Colonic mucosa (tissue), 4 donors: ENCODE measurements at regions not wholly inside any gene's neighbourhood (a gene's known extent, or its start where the extent isn't known, plus 50 kb on each side); places are given as distances from the start of the nearest gene placed in this dataset.

Experiments used
- DNase-seq: peaks from one replicate; pipeline ENCODE4 v3.0.0-alpha.2; 2020
- H3K27ac ChIP-seq: fragments of 200-600 bp; one replicate; pipeline ENCODE4 v1.8.0; 2021
- H3K27me3 ChIP-seq: fragments of 200-600 bp; one replicate; pipeline ENCODE4 v1.8.0; 2021
- H3K36me3 ChIP-seq: fragments of 200-600 bp; one replicate; pipeline ENCODE4 v1.8.0; 2021
- H3K4me1 ChIP-seq: fragments of 200-600 bp; one replicate; pipeline ENCODE4 v1.8.0; 2021; ENCODE audit warnings: mild to moderate bottlenecking
- H3K4me3 ChIP-seq: fragments of 200-600 bp; one replicate; pipeline ENCODE4 v1.8.0; 2021
- H3K9ac ChIP-seq, 2 donors: one replicate each; pipeline ENCODE4 v1.7.0; 2013; ENCODE audit warnings: control low read depth in 2 of 2, low read depth in 2 of 2, low read length in 2 of 2
- H3K9me3 ChIP-seq: fragments of 200-600 bp; one replicate; pipeline ENCODE4 v1.8.0; 2021
- CTCF ChIP-seq: fragments of 200-600 bp; IDR thresholded peaks from one replicate; pipeline ENCODE4 v1.8.0; 2022; ENCODE audit warnings: antibody characterized with exemption, mild to moderate bottlenecking
- intact Hi-C: fragments of 100-400 bp; cut with DNase I; formaldehyde crosslinking; loops from one replicate; pipeline ENCODE4 v1.14.1; 2022
- donor health status: healthy.
- donor health status: DM: no; HTN: no; CAD: no.
- donor health status: DM: no; HTN: no; CAD: no.

- Histone ChIP-seq H3K9me3 (no peaks in the 10 kb centered on the region), H3K27me3 (no peaks in the 10 kb centered on the region), H3K4me1 (no peaks in the 10 kb centered on the region), H3K36me3 (no peaks in the 10 kb centered on the region), H3K4me3 (no peak overlapping the region), H3K9ac (no peak overlapping the region), H3K27ac (no peak overlapping the region)
- intact Hi-C loops, result no loop called here
- no peak for TF ChIP-seq CTCF
- DNase-seq, result no peak
Observed at GRCh38 chr2:194363878-194364277, 1293.1 kb upstream of the SLC39A10 start.

- H3K4me3 ChIP-seq, result no peak overlapping the region
- no peak for DNase-seq
- no peaks in the 10 kb centered on the region for H3K27me3 ChIP-seq
- intact Hi-C loops, result no loop called here
- TF ChIP-seq CTCF, result no peak
- no peak overlapping the region for H3K9ac ChIP-seq
- no peak overlapping the region for H3K27ac ChIP-seq
- H3K36me3 ChIP-seq, result no peaks in the 10 kb centered on the region
- H3K4me1 ChIP-seq, result no peaks in the 10 kb centered on the region
- H3K9me3 ChIP-seq, result no peaks in the 10 kb centered on the region
Observed at GRCh38 chr2:194363295-194363694, 1293.7 kb upstream of the SLC39A10 start.

- no peaks in the 10 kb centered on the region for H3K27me3 ChIP-seq
- intact Hi-C loops, result no loop called here
Observed at GRCh38 chr2:194352505-194352904, 1304.5 kb upstream of the SLC39A10 start.

GRCh38 chr2:194346193-194346592 is 1310.8 kb upstream of the SLC39A10 start:
- no peak for DNase-seq
- Histone ChIP-seq H3K36me3 (no peaks in the 10 kb centered on the region), H3K9ac (no peak overlapping the region), H3K27me3 (no peaks in the 10 kb centered on the region), H3K9me3 (no peaks in the 10 kb centered on the region), H3K4me3 (no peak overlapping the region), H3K4me1 (no peaks in the 10 kb centered on the region), H3K27ac (no peak overlapping the region)
- no peak for TF ChIP-seq CTCF
- intact Hi-C loops, result no loop called here

More at GRCh38 chr2:194352505-194352904, 1304.5 kb upstream of the SLC39A10 start:
- Histone ChIP-seq H3K27ac (no peak overlapping the region), H3K4me3 (no peak overlapping the region), H3K9ac (no peak overlapping the region), H3K9me3 (no peaks in the 10 kb centered on the region), H3K4me1 (no peaks in the 10 kb centered on the region), H3K36me3 (no peaks in the 10 kb centered on the region)
- no peak for DNase-seq
- TF ChIP-seq CTCF, result no peak

DNA sequence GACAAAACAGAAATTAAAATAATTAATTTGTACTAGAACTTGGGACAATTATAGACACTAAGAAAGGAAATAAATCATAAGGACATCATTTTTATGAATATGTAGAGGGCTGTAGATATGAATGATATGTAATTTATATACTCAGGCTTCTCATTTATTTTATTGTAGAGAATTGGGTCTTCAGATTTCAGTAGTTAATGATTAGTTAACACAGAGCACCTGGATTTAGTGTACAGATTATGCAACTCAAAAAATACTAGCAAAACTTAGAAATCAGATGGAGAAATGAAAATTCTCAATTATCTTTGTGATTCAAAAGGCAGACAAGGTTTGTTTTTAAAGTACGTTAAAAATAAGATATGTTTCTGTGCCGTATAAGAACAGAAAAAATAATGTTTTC is 1311.7 kb upstream of the SLC39A10 start:
- H3K36me3 ChIP-seq, result no peaks in the 10 kb centered on the region
- no peak overlapping the region for H3K9ac ChIP-seq
- no peaks in the 10 kb centered on the region for H3K27me3 ChIP-seq
- H3K27ac ChIP-seq, result no peak overlapping the region
- no peak for DNase-seq
- no peaks in the 10 kb centered on the region for H3K4me1 ChIP-seq
- no peaks in the 10 kb centered on the region for H3K9me3 ChIP-seq
- no peak for TF ChIP-seq CTCF
- intact Hi-C loops, result no loop called here
- no peak overlapping the region for H3K4me3 ChIP-seq

DNA sequence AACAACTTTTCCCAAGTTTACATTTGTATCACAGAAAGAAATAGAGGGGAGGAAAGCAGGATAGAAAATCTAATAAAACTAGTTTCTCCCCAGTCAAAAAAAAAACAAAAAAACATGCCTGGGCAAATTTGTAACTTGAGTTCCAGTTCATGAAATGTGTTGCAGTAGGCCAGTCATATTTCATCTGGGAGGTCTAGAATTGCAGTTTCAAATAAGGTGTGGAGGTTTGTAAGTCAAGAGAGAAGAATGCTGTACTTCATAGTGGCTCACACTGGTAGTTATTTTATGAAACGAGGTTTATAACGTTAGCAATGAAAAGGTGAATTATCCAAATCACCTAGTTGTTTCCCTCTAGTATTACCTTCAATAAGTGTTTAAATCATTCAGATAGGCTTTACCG is 1313.9 kb upstream of the SLC39A10 start:
- H3K36me3 ChIP-seq, result no peaks in the 10 kb centered on the region
- no peak for DNase-seq
- no peak overlapping the region for H3K9ac ChIP-seq
- no peaks in the 10 kb centered on the region for H3K27me3 ChIP-seq
- no peak for TF ChIP-seq CTCF
- no peaks in the 10 kb centered on the region for H3K4me1 ChIP-seq
- no peak overlapping the region for H3K27ac ChIP-seq
- H3K4me3 ChIP-seq, result no peak overlapping the region
- H3K9me3 ChIP-seq, result no peaks in the 10 kb centered on the region
- intact Hi-C loops, result no loop called here
